ENCODE measurements at regions not wholly inside any gene's neighbourhood (a gene's known extent, or its start where the extent isn't known, plus 50 kb on each side); places are given as distances from the start of the nearest gene placed in this dataset.

DNA sequence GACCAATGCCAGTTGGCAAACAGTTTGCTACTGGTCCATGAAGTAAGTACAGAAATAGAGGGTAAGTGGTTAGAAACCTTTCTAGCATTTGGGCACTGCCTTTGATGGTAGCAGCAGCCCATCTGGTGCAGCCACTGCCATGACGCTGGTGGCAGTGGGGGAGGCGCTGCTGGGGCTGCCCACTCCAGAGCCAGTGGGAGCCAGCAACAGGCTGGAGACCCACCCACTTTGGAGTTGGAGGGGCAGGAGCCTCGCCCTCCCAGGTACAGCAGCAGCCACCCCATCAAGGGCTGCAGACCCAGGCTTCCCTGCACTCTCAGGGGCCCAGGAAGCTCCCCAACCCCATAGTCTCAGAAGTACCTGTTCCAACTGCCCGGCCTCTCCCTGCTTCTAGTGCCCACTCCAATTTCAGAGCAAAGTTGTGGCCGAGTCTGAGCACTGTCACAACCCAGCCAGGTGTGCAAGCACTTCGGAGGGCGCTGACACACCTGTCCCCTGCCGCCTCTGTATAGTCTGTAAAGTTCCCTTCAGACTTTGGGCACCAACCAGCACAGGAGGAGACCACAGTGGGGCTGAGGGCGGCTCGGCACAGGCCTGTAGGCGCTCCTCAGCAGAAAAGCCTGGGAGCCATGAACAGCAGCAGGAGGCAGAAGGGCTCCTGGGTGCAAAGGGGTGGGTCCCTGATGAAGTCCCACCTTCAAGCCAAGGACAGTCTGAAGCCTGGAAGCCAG, 125.6 kb upstream of the CCDC150 start:
- TF ChIP-seq POLR2AphosphoS5 (IDR thresholded peaks at IDR 0.05; ENCODE audit: low read depth) (no peak), STAT1 (IDR thresholded peaks at IDR 0.05; ENCODE audit: unreplicated experiment) (no peak), ZNF114 (CRISPR knock-in tag; IDR thresholded peaks at IDR 0.05) (no peak), ZNF331 (CRISPR knock-in tag; IDR thresholded peaks at IDR 0.05; ENCODE audit: low read depth) (no peak), CREB1 (CRISPR knock-in tag; IDR thresholded peaks at IDR 0.05; ENCODE audit: low read depth) (no peak), EZH2 (IDR thresholded peaks at IDR 0.05; ENCODE audit: low read depth, unreplicated experiment) (no peak), JUNB (IDR thresholded peaks at IDR 0.05; ENCODE audit: unreplicated experiment) (no peak)
- TF ChIP-seq, protein P1, sequence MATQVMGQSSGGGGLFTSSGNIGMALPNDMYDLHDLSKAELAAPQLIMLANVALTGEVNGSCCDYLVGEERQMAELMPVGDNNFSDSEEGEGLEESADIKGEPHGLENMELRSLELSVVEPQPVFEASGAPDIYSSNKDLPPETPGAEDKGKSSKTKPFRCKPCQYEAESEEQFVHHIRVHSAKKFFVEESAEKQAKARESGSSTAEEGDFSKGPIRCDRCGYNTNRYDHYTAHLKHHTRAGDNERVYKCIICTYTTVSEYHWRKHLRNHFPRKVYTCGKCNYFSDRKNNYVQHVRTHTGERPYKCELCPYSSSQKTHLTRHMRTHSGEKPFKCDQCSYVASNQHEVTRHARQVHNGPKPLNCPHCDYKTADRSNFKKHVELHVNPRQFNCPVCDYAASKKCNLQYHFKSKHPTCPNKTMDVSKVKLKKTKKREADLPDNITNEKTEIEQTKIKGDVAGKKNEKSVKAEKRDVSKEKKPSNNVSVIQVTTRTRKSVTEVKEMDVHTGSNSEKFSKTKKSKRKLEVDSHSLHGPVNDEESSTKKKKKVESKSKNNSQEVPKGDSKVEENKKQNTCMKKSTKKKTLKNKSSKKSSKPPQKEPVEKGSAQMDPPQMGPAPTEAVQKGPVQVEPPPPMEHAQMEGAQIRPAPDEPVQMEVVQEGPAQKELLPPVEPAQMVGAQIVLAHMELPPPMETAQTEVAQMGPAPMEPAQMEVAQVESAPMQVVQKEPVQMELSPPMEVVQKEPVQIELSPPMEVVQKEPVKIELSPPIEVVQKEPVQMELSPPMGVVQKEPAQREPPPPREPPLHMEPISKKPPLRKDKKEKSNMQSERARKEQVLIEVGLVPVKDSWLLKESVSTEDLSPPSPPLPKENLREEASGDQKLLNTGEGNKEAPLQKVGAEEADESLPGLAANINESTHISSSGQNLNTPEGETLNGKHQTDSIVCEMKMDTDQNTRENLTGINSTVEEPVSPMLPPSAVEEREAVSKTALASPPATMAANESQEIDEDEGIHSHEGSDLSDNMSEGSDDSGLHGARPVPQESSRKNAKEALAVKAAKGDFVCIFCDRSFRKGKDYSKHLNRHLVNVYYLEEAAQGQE (IDR thresholded peaks at IDR 0.05; ENCODE audit: unreplicated experiment): no peak
- TF ChIP-seq, protein P2, sequence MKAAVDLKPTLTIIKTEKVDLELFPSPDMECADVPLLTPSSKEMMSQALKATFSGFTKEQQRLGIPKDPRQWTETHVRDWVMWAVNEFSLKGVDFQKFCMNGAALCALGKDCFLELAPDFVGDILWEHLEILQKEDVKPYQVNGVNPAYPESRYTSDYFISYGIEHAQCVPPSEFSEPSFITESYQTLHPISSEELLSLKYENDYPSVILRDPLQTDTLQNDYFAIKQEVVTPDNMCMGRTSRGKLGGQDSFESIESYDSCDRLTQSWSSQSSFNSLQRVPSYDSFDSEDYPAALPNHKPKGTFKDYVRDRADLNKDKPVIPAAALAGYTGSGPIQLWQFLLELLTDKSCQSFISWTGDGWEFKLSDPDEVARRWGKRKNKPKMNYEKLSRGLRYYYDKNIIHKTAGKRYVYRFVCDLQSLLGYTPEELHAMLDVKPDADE (IDR thresholded peaks at IDR 0.05): no peak
- TF ChIP-seq, protein P3, sequence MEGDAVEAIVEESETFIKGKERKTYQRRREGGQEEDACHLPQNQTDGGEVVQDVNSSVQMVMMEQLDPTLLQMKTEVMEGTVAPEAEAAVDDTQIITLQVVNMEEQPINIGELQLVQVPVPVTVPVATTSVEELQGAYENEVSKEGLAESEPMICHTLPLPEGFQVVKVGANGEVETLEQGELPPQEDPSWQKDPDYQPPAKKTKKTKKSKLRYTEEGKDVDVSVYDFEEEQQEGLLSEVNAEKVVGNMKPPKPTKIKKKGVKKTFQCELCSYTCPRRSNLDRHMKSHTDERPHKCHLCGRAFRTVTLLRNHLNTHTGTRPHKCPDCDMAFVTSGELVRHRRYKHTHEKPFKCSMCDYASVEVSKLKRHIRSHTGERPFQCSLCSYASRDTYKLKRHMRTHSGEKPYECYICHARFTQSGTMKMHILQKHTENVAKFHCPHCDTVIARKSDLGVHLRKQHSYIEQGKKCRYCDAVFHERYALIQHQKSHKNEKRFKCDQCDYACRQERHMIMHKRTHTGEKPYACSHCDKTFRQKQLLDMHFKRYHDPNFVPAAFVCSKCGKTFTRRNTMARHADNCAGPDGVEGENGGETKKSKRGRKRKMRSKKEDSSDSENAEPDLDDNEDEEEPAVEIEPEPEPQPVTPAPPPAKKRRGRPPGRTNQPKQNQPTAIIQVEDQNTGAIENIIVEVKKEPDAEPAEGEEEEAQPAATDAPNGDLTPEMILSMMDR (conservative IDR thresholded peaks at IDR 0.05; ENCODE audit: low read depth in 2 of 2): no peak
- H3K4me1 ChIP-seq (ENCODE audit: insufficient read depth): no peaks in the 10 kb centered on the region
- peaks cover 12% of the 10 kb centered on the region for H3K4me1 Mint-ChIP-seq
- no peaks in the 10 kb centered on the region for H3K27me3 ChIP-seq (ENCODE audit: insufficient read depth)
- no peaks in the 10 kb centered on the region for H3K9me3 Mint-ChIP-seq
- no peaks in the 10 kb centered on the region for H3K36me3 Mint-ChIP-seq (ENCODE audit: low read depth)
- H3K4me3 ChIP-seq: no peak overlapping the region
- no peaks in the 10 kb centered on the region for H3K9me2 ChIP-seq (ENCODE audit: insufficient read depth)
- ATAC-seq (no peak), DNase-seq (ENCODE audit: low spot score) (no peak)
- H4K20me1 ChIP-seq (replicated peaks; ENCODE audit: insufficient read depth): no peaks in the 10 kb centered on the region; the same call in 1 of the 2 replicates
- H3K4me2 ChIP-seq: no peak overlapping the region
- no peaks in the 10 kb centered on the region for H3F3A ChIP-seq (replicated peaks; ENCODE audit: low read depth)
- no peak overlapping the region for H3K4me3 Mint-ChIP-seq
- H2AFZ ChIP-seq: no peak overlapping the region
- no peak overlapping the region for H3K27ac ChIP-seq (ENCODE audit: low read depth)
- no peaks in the 10 kb centered on the region for H3K79me2 ChIP-seq (replicated peaks; ENCODE audit: insufficient read depth)
- H3K27me3 Mint-ChIP-seq (ENCODE audit: insufficient read depth, low read depth, poor library complexity): no peaks in the 10 kb centered on the region
- no peaks in the 10 kb centered on the region for H3K36me3 ChIP-seq (ENCODE audit: insufficient read depth)
- H3K27ac Mint-ChIP-seq: no peak overlapping the region

All from GM23338 (cell line).